Stimulated activated naive B cell treated with anti-CD40 and anti-IgM and Interleukin-4, amounts not matched to agents 10 μg/mL and 1 μg/mL and 100 μg/mL, for 72 hours (primary cell): ENCODE measurements at regions not wholly inside any gene's neighbourhood (a gene's known extent, or its start where the extent isn't known, plus 50 kb on each side); places are given as distances from the start of the nearest gene placed in this dataset.

Source experiments
- ATAC-seq, 2 donors: fragments of 150-1000 bp; cut with Tn5 transposase; replicated peaks; 2 replicates each; pipeline ENCODE4 v1.10.0; 2021; ENCODE audit warnings: moderate library complexity in 1 of 2
- DNase-seq: peaks from one replicate; pipeline ENCODE4 v3.0.0; 2021
- H3K27ac Mint-ChIP-seq: one replicate; pipeline ENCODE4 v1.8.0; 2022; ENCODE audit warnings: mild to moderate bottlenecking, mixed read lengths
- H3K27me3 Mint-ChIP-seq, 2 donors: one replicate each; pipeline ENCODE4 v1.8.0; 2022; ENCODE audit warnings: mixed read lengths in 2 of 2
- H3K36me3 Mint-ChIP-seq, 2 donors: one replicate each; pipeline ENCODE4 v1.8.0; 2022; ENCODE audit warnings: mixed read lengths in 2 of 2, mild to moderate bottlenecking in 1 of 2
- H3K4me1 Mint-ChIP-seq, 2 donors: one replicate each; pipeline ENCODE4 v1.8.0; 2022; ENCODE audit warnings: mixed read lengths in 2 of 2, mild to moderate bottlenecking in 1 of 2
- H3K4me3 Mint-ChIP-seq, 2 donors: one replicate each; pipeline ENCODE4 v1.8.0; 2022; ENCODE audit warnings: mild to moderate bottlenecking in 2 of 2, mixed read lengths in 2 of 2, moderate library complexity in 1 of 2
- H3K9me3 Mint-ChIP-seq, 2 donors: one replicate each; pipeline ENCODE4 v1.8.0; 2022; ENCODE audit warnings: mixed read lengths in 2 of 2, mild to moderate bottlenecking in 1 of 2

DNA sequence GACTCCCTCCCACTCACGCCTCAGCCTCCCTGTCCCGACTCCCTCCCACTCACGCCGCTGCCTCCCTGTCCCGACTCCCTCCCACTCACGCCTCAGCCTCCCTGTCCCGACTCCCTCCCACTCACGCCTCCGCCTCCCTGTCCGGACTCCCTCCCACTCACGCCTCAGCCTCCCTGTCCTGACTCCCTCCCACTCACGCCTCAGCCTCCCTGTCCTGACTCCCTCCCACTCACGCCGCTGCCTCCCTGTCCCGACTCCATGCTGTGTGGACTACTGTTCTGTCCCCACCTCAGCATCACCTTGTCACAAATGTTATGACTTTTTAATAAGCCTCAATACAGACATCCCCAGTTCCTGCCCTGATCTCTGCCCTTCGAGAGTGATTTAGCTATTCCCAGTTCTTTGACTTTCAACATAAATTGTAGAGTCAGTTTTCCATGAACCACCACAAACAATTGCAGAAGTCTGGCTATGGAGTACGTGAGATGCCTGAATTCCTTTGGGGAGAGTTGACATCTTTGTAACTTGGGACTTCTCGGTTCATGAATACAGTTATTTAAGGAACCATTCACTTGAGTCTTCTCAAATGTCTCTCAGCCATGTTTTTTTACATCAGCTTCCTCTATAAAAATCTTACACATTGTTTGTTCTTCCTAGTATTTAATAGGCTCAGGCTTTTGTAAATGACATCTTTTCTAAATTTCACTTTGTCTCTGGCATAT lies 71.9 kb downstream of the FOXL3 start:
- Mint-ChIP-seq H3K27ac (peak overlapping the region; percentile 10), H3K4me3 (peak overlapping the region; percentile 74 to 80), H3K36me3 (peaks cover 2 to 15% of the 10 kb centered on the region in 2 donors), H3K4me1 (peaks cover 42 to 57% of the 10 kb centered on the region in 2 donors), H3K9me3 (peaks cover 3 to 8% of the 10 kb centered on the region in 2 donors), H3K27me3 (peaks cover 44 to 65% of the 10 kb centered on the region in 2 donors)
- ATAC-seq, result no peak
- DNase-seq, result no peak

DNA sequence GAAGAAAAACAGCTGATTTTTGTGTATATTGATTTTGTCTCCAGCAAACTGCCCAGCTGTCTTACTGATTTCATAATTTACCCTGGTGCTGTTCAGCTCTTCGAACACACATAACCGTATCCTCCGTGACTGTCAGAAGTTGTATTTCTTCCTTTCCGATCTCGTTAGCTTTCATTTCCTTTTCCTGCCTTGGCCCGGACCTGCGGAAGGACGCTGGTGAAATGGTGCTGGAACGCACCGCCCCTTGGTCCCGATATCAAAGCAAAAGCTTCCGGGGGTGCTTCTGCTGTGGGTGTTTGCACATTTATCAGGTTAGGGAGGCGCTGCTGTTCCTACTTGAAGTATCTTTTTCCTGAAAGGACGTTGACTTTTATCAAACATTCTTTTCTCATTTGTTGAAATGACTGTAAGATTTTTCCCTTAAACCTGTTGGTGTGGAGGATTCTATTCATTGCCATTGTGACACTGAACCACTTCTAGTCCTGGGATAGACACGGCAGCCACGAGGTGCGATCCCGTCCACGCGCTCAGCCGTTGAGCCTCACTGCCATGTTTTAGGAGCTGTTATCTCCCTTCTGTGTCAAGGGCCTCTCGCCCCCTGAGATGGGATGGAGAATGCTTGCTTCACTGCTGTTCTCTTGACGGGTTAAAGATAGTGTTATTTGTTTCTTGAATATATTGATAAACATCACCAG lies 72.6 kb downstream of the FOXL3 start:
- ATAC-seq (peak; percentile 37 to 43), DNase-seq (no peak)
- peaks cover 49 to 72% of the 10 kb centered on the region in 2 donors for H3K27me3 Mint-ChIP-seq
- peak overlapping the region; percentile 10 for H3K27ac Mint-ChIP-seq
- H3K36me3 Mint-ChIP-seq, result peaks cover 2 to 15% of the 10 kb centered on the region in 2 donors
- peaks cover 47 to 63% of the 10 kb centered on the region in 2 donors for H3K4me1 Mint-ChIP-seq
- peaks cover 3 to 8% of the 10 kb centered on the region in 2 donors for H3K9me3 Mint-ChIP-seq
- H3K4me3 Mint-ChIP-seq, result peak overlapping the region; percentile 74 to 80

DNA sequence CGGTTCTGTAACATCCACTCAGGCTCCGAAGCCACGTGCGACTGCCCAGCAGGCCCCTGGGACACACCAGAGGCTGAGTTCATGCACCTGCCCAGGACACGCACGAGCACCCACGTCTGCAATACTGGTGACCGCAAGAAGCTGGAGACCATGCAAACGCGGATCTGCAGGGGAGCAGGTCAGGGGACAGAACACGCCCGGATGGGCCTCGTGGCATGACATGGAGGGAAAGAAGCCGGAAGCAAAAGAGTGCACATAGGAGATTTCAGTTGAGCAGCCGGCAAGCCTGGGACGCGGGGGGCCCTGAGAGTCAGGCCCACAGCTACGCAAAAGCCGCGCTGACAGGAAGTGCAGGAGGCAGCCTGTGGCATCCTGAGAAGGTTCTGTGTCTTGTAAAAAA lies 73.7 kb downstream of the FOXL3 start:
- H3K4me3 Mint-ChIP-seq, result no peak overlapping the region
- H3K4me1 Mint-ChIP-seq, result peaks cover 47 to 63% of the 10 kb centered on the region in 2 donors
- H3K36me3 Mint-ChIP-seq, result peaks cover 2 to 15% of the 10 kb centered on the region in 2 donors
- DNase-seq, result no peak
- no peak overlapping the region for H3K27ac Mint-ChIP-seq
- ATAC-seq, result peak; percentile 16 to 32
- H3K27me3 Mint-ChIP-seq, result peaks cover 49 to 72% of the 10 kb centered on the region in 2 donors
- H3K9me3 Mint-ChIP-seq, result peaks cover 3 to 5% of the 10 kb centered on the region in 2 donors

DNA sequence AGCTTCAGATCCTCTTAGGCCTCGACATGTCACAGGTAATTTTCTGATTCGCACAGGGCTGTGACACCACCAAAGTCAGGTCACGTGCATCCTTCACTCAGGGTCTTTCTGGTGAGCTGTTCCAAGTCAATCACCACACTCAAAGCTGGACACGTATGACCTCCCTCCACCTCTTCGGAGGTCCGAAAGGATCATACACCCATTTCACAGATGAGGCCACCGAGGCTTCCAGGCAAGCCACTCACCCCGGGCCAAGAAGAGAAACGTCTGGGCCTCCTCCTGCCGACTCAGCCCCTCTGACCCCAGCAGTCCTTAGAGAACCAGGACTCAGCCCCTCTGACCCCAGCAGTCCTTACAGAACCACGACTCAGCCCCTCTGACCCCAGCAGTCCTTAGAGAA lies 74.6 kb downstream of the FOXL3 start:
- no peak for DNase-seq
- Mint-ChIP-seq H3K4me3 (no peak overlapping the region), H3K27me3 (peaks cover 49 to 72% of the 10 kb centered on the region in 2 donors), H3K4me1 (peaks cover 47 to 62% of the 10 kb centered on the region in 2 donors), H3K9me3 (peaks cover 3 to 5% of the 10 kb centered on the region in 2 donors), H3K36me3 (peaks cover 2 to 12% of the 10 kb centered on the region in 2 donors), H3K27ac (no peak overlapping the region)
- ATAC-seq, result no peak

- DNase-seq, result no peak
- no peak overlapping the region for H3K4me3 Mint-ChIP-seq
- peaks cover 38 to 51% of the 10 kb centered on the region in 2 donors for H3K4me1 Mint-ChIP-seq
These were observed 75.6 kb downstream of the FOXL3 start for GRCh38 chr7:365593-365992.

GRCh38 chr7:366161-366803 lies 76.3 kb downstream of the FOXL3 start:
- Mint-ChIP-seq H3K9me3 (peaks cover 3 to 5% of the 10 kb centered on the region in 2 donors), H3K4me3 (peak overlapping the region; percentile 35 to 59), H3K4me1 (peaks cover 38 to 49% of the 10 kb centered on the region in 2 donors), H3K36me3 (peaks cover 2 to 12% of the 10 kb centered on the region in 2 donors), H3K27me3 (peaks cover 44 to 60% of the 10 kb centered on the region in 2 donors), H3K27ac (no peak overlapping the region)
- ATAC-seq (peak in 1 of 2 donors; percentile 18), DNase-seq (no peak)

More at GRCh38 chr7:365593-365992, 75.6 kb downstream of the FOXL3 start:
- Mint-ChIP-seq H3K27ac (no peak overlapping the region), H3K36me3 (peaks cover 2 to 12% of the 10 kb centered on the region in 2 donors), H3K9me3 (peaks cover 3 to 5% of the 10 kb centered on the region in 2 donors), H3K27me3 (peaks cover 44 to 66% of the 10 kb centered on the region in 2 donors)
- no peak for ATAC-seq

- H3K4me3 Mint-ChIP-seq, result no peak overlapping the region
- no peak overlapping the region for H3K27ac Mint-ChIP-seq
- peaks cover under 1 to 4% of the 10 kb centered on the region in 2 donors for H3K36me3 Mint-ChIP-seq
- H3K27me3 Mint-ChIP-seq, result peaks cover 35 to 51% of the 10 kb centered on the region in 2 donors
- DNase-seq (no peak), ATAC-seq (no peak)
- peaks cover 0 to 5% of the 10 kb centered on the region in 2 donors for H3K9me3 Mint-ChIP-seq
- peaks cover 30 to 39% of the 10 kb centered on the region in 2 donors for H3K4me1 Mint-ChIP-seq
These were observed 77.5 kb downstream of the FOXL3 start for GRCh38 chr7:367351-367901.

GRCh38 chr7:368651-369475 lies 78.9 kb downstream of the FOXL3 start:
- DNase-seq, result no peak
- H3K27me3 Mint-ChIP-seq, result peaks cover 26 to 37% of the 10 kb centered on the region in 2 donors
- peaks cover 24 to 30% of the 10 kb centered on the region in 2 donors for H3K4me1 Mint-ChIP-seq

GRCh38 chr7:369476-370258 lies 79.7 kb downstream of the FOXL3 start:
- H3K27me3 Mint-ChIP-seq, result peaks cover 20 to 28% of the 10 kb centered on the region in 2 donors
- ATAC-seq, result no peak
- peaks cover 24 to 29% of the 10 kb centered on the region in 2 donors for H3K4me1 Mint-ChIP-seq
- no peaks in the 10 kb centered on the region for H3K36me3 Mint-ChIP-seq
- H3K27ac Mint-ChIP-seq, result no peak overlapping the region
- DNase-seq, result no peak
- no peaks in the 10 kb centered on the region for H3K9me3 Mint-ChIP-seq
- no peak overlapping the region for H3K4me3 Mint-ChIP-seq

More at GRCh38 chr7:368651-369475, 78.9 kb downstream of the FOXL3 start:
- ATAC-seq, result no peak
- peaks cover 0 to 2% of the 10 kb centered on the region in 2 donors for H3K36me3 Mint-ChIP-seq
- no peak overlapping the region for H3K4me3 Mint-ChIP-seq
- H3K9me3 Mint-ChIP-seq, result no peaks in the 10 kb centered on the region
- H3K27ac Mint-ChIP-seq, result no peak overlapping the region

DNA sequence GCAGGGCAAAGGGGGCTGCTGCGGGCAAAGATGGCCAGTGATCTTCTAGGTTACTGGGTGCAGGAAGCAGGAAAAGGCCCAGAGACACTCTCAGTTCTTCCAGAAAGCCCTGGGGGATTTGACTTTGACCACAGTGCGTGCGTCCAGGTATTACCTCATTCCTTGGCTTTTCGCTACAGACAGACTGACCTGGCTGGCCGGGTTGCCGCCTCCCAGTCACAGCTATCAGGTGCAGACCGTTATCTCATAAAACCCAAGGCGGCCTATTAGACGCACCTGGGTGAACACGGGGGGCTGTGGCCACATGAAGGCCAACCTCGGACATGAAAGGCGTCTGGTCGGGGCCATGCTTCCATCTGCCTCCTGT lies 80.3 kb downstream of the FOXL3 start:
- no peaks in the 10 kb centered on the region for H3K36me3 Mint-ChIP-seq
- no peak overlapping the region for H3K27ac Mint-ChIP-seq
- H3K9me3 Mint-ChIP-seq, result no peaks in the 10 kb centered on the region

GRCh38 chr7:370775-371118 lies 80.8 kb downstream of the FOXL3 start:
- Mint-ChIP-seq H3K9me3 (no peaks in the 10 kb centered on the region), H3K4me1 (peaks cover 19 to 22% of the 10 kb centered on the region in 2 donors), H3K27ac (no peak overlapping the region), H3K27me3 (peaks cover 16 to 18% of the 10 kb centered on the region in 2 donors), H3K4me3 (no peak overlapping the region), H3K36me3 (no peaks in the 10 kb centered on the region)
- ATAC-seq (no peak), DNase-seq (no peak)

More for the DNA sequence above, 80.3 kb downstream of the FOXL3 start:
- Mint-ChIP-seq H3K4me3 (no peak overlapping the region), H3K27me3 (peaks cover 19 to 23% of the 10 kb centered on the region in 2 donors), H3K4me1 (peaks cover 24 to 27% of the 10 kb centered on the region in 2 donors)
- DNase-seq, result no peak
- no peak for ATAC-seq

GRCh38 chr7:371119-371778 lies 81.3 kb downstream of the FOXL3 start:
- Mint-ChIP-seq H3K27me3 (peaks cover 11 to 13% of the 10 kb centered on the region in 2 donors), H3K4me3 (no peak overlapping the region), H3K27ac (no peak overlapping the region), H3K9me3 (no peaks in the 10 kb centered on the region), H3K36me3 (no peaks in the 10 kb centered on the region), H3K4me1 (peaks cover 14 to 21% of the 10 kb centered on the region in 2 donors)
- DNase-seq (no peak), ATAC-seq (peak; percentile 37 to 47)
